GM21447 (cell line): ENCODE measurements at regions not wholly inside any gene's neighbourhood (a gene's known extent, or its start where the extent isn't known, plus 50 kb on each side); places are given as distances from the start of the nearest gene placed in this dataset.
A peak's percentile ranks its signal among the peaks of the same experiment; 100 is the strongest.

Experiments
- ATAC-seq: cut with Tn5 transposase; IDR thresholded peaks from one replicate; pipeline ENCODE4 v1.9.1; 2021; ENCODE audit not compliant: unreplicated experiment

DNA sequence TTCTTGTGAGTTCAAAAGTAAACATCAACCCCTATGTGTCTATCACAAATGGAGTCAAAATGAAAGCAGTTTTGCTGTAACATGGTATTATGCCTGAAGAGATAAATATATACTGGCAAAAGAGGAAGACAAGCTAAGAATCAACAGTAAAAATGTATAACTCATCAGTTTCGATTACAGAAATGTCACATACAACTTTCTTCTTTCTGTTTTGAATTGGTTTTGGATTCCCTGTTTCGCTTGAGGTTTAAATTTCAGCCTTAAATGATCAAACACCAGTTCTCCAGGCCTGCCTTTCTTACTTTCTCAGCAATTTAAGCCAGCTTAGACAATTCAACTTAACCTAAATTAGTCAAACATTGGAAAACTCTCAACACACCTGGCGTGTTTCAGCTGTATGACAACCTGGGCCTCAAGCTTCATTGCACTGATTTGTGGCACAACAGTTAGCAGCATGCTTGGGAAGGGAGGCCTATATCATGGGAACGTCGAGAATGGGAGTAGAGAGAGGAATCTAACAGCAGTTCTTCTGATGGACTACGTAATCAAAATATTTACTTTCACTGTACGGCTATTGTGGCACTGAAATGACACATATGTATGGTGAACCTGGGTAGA, 51.9 kb upstream of the MARCKS start:
- peak; percentile 93 for ATAC-seq

DNA sequence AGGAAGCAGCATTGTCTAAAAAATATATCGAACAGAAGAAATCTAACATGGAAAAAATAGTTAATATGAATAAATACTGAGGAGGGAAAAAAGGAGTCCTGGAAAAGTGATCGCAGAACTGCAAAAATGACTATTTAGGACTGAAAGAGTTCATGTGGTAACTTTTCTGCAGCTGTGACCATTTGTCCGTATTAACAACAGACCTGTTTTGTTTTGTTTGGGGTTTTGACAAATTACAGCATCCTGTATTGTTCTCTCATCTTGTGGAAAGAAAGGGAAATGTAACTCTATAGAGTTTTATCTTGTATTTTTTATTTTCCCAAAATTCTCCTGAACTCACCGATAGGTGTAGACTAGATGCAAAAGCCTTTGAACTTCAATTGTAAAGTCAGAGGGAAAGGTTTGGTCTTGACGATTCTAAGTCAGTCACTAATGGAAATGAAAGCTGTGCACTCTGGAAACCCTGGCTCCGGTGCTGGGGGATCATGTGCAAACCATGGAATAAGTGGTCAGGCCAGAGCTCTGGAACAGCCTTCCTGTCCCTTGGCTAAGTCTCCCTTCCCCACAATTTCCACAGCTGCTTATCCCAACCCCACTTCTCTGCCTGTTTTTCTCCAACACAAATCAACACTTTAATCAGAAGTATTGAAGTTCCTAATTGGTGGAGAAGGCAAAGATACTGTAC, 51.2 kb upstream of the MARCKS start:
- ATAC-seq, result no peak
